K562 (cell line): ENCODE measurements at regions not wholly inside any gene's neighbourhood (a gene's known extent, or its start where the extent isn't known, plus 50 kb on each side); places are given as distances from the start of the nearest gene placed in this dataset.

Experiments used
- AFF4 ChIP-seq: sonication (generic); formaldehyde crosslinking; IDR thresholded peaks from 2 replicates; pipeline ENCODE4 v1.8.0; 2023; ENCODE audit warnings: mild to moderate bottlenecking, missing genetic modification reagents
- ATF7 ChIP-seq: fragments of 450-650 bp; IDR thresholded peaks from 2 replicates; pipeline ENCODE4 v1.7.1; 2014; ENCODE audit warnings: mild to moderate bottlenecking, moderate library complexity
- E2F6 ChIP-seq, 2 experiments: IDR thresholded peaks; 2 replicates each; pipeline ENCODE4 v1.6.1; 2011; ENCODE audit warnings: borderline replicate concordance in 1 of 2, control low read depth in 1 of 2, low read depth in 1 of 2, low read length in 1 of 2, mild to moderate bottlenecking in 1 of 2, mixed read lengths in 1 of 2, moderate library complexity in 1 of 2; ENCODE audit not compliant: insufficient read depth in 1 of 2, insufficient read length in 1 of 2, poor library complexity in 1 of 2, severe bottlenecking in 1 of 2; ENCODE audit errors: extremely low read depth in 1 of 2
- EP400 ChIP-seq: fragments of 450-650 bp; IDR thresholded peaks from 2 replicates; pipeline ENCODE4 v1.6.1; 2017; ENCODE audit warnings: antibody characterized with exemption, mild to moderate bottlenecking, moderate library complexity
- HMGN3 ChIP-seq: IDR thresholded peaks from 2 replicates; pipeline ENCODE4 v1.6.1; 2011; ENCODE audit warnings: borderline replicate concordance, low read depth, mild to moderate bottlenecking, mixed read lengths, low read length; ENCODE audit not compliant: insufficient read length; ENCODE audit errors: extremely low read depth
- MLLT1 ChIP-seq, 2 experiments: fragments of 450-650 bp; IDR thresholded peaks; 2 replicates each; pipeline ENCODE4 v1.6.1; 2016
- PKNOX1 ChIP-seq: fragments of 450-650 bp; IDR thresholded peaks from 2 replicates; pipeline ENCODE4 v1.6.1; 2016
- POLR2B ChIP-seq: fragments of 450-650 bp; IDR thresholded peaks from 2 replicates; pipeline ENCODE4 v1.6.1; 2018; ENCODE audit warnings: low read depth; ENCODE audit not compliant: partially characterized antibody
- SAFB ChIP-seq: fragments of 200-400 bp; formaldehyde crosslinking; IDR thresholded peaks from 2 replicates; pipeline ENCODE4 v1.6.1; 2017; ENCODE audit warnings: low read depth, low read length, borderline replicate concordance
- USF2 ChIP-seq: sonication (generic); formaldehyde crosslinking; IDR thresholded peaks from 2 replicates; pipeline ENCODE4 v1.5.0; 2020; ENCODE audit warnings: missing genetic modification reagents
- ZBTB11 ChIP-seq, 3 experiments: fragments of 200-800 bp in 1 of 3; fragments of 250-450 bp in 1 of 3; fragments of 450-650 bp in 1 of 3; sonication (Bioruptor Pico) in 1 of 3; sonication (Bioruptor generic) in 1 of 3; formaldehyde crosslinking in 1 of 3; IDR thresholded peaks; 2 replicates each; pipeline versions ENCODE4 v1.6.1 to v1.8.0; 2016 to 2022; ENCODE audit warnings: mild to moderate bottlenecking in 2 of 3, missing genetic modification characterization in 2 of 3, missing compliant biosample characterization in 1 of 3, moderate library complexity in 1 of 3
- ZNF134 ChIP-seq: fragments of 250-450 bp; sonication (Bioruptor Pico); conservative IDR thresholded peaks from 2 replicates; pipeline ENCODE4 v1.4.0; 2020

GRCh38 chr11:16603890-16604793 is 134.3 kb upstream of the C11orf58 start (continued):
- TF ChIP-seq HMGN3, result peak; percentile 49
- no peak for TF ChIP-seq PKNOX1
- no peak for TF ChIP-seq SAFB
- TF ChIP-seq USF2 (CRISPR knock-in tag), result peak; percentile 56
- TF ChIP-seq EP400, result peak; percentile 27; the same call in 1 of the 2 replicates
- TF ChIP-seq AFF4 (CRISPR knock-in tag), result 0 out of 2 replicates have a peak, but pooled peaks have one; percentile 19
- peak; percentile 62 for TF ChIP-seq POLR2B
- TF ChIP-seq E2F6 (IDR thresholded peaks at IDR 0.05; ENCODE audit: borderline replicate concordance in 1 of 2, extremely low read depth in 1 of 2, insufficient read depth in 1 of 2, insufficient read length in 1 of 2, low read depth in 1 of 2, low read length in 1 of 2, poor library complexity in 1 of 2, severe bottlenecking in 1 of 2), result peak in 1 of 2 experiments; percentile 54
- TF ChIP-seq ZNF134 (CRISPR knock-in tag), result 0 out of 2 replicates have a peak, but pooled peaks have one; percentile 16
- 0 out of 4 replicates have a peak, but pooled peaks of 1 of the 2 experiments have one; percentile 40 for TF ChIP-seq MLLT1 (IDR thresholded peaks at IDR 0.05)
- TF ChIP-seq ZBTB11 (CRISPR knock-in tag; IDR thresholded peaks at IDR 0.05), result peak in 1 of 3 experiments; percentile 30; a peak in 1 of 6 replicates
- peak; percentile 40; the same call in 1 of the 2 replicates for TF ChIP-seq ATF7
